Caki2 (cell line): ENCODE measurements at regions not wholly inside any gene's neighbourhood (a gene's known extent, or its start where the extent isn't known, plus 50 kb on each side); places are given as distances from the start of the nearest gene placed in this dataset.
"Not testable (repeated sequence)": the region's sequence is repeated elsewhere in the genome, so short reads cannot be mapped to it uniquely, and the experiment has no call there.

Experiments used
- DNase-seq: peaks from one replicate; pipeline ENCODE4 v3.0.0-alpha.2; 2015; ENCODE audit warnings: low read depth
- in situ Hi-C: cut with HindIII; loops from 2 replicates; pipeline ENCODE4 v1.10.0; 2016; ENCODE audit warnings: low sequenced_read_pairs, low pct_unique_long_range_greater_than_20kb, mixed read lengths

GRCh38 chr13:82088781-82089180, 1747.9 kb upstream of the SPRY2 start:
- in situ Hi-C loops = no loop called here
- no peak for DNase-seq

DNA sequence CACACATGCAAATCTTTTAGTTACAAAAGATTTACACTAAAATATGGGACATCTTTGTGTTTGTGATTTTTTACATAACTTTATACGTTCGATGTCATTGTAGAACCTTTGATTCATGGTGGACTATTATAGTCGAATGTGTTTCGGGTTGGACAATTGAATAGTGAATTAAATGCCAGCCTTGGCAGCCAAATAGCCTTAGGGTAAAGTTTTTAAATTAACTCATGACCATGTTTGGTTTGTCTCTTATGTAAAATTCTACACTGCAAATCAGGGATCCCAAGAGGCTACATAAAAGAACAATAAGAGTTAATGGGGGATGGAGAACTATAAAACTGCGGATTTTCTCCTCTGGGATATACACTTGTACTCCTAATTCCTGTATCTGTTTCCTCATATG, 1735.6 kb upstream of the SPRY2 start:
- in situ Hi-C loops = no loop called here
- no peak for DNase-seq

DNA sequence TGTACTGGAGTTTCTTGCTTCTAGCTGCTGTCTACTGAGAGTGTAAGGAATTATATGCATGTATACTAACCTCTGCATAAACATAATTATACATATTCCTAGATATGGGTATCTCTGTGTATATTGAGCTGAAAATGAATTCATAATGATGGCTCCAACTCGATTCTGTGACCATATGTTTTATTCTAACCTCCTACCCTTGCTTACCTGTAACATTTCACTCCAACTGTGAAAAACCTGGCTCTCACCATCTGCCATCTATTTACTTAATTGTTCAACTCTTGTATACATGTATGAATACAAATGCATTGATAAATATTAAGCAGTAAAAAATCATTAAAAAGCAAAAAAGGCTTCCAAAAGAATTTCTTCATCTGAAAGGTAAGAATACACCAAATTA, 1729.5 kb upstream of the SPRY2 start:
- in situ Hi-C loops = no loop called here
- no peak for DNase-seq

DNA sequence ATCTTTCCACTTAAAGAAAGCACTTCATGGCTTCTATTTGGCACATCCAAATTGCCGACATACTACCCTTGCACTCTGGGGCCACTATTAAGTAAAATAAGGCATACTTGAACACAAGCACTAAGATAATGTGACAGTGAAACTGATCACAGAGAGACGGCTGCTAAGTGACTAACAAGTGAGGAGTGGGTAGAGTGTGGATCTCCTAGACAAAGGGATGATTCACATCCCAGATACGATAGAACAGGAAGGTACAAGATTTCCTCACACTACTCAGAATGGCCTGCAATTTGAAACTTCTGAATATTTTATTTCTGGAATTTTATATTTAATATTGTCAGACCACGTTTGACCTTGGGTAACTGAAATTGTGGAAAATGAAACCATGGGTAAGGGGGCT, 1721.8 kb upstream of the SPRY2 start:
- DNase-seq = no peak
- in situ Hi-C loops = no loop called here

DNA sequence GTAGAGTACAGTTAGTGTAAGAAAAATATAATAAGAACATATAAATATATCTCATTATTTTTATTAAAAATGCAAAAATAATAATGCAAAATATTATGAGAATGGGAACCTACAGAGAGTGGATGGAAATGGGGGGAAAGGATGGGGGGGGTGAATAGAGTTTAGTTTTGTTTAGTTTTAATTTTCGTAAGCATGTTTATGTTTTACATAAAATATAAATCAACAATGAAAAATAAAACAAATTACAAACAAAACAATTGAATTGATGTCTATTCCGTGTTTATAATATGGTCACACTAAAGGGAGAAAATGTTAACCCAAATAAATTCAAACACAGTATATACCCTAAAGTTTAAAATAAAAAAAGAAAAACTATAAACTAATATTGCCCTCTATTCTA, 1717.4 kb upstream of the SPRY2 start:
- in situ Hi-C loops = no loop called here
- DNase-seq = no peak

- DNase-seq, in situ Hi-C loops: not testable (repeated sequence)
Measured at GRCh38 chr13:82045316-82045715, 1704.4 kb upstream of the SPRY2 start.

DNA sequence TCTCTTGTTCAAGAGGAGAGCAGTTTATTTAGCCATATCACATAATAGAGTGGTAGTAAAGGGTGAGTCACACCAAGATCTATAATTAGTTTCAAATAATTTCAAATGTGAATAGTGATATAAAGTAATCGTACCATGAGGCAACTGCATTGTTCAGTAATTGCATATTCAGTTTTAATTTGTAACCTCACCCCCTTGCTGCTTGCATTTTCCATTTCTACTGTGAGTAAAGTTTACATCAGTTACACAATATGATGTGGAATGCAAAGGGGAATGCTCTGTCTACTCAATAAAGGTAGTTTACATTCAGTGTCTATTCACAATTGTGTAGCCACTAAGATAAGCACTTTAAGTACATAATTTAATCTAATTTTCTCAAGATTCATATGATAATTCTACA, 1695.7 kb upstream of the SPRY2 start:
- in situ Hi-C loops = no loop called here
- DNase-seq = no peak

GRCh38 chr13:82011355-82011754, 1670.4 kb upstream of the SPRY2 start:
- in situ Hi-C loops = no loop called here
- DNase-seq = no peak

GRCh38 chr13:82010780-82011179, 1669.9 kb upstream of the SPRY2 start:
- DNase-seq = peak; percentile 76
- in situ Hi-C loops = no loop called here

- DNase-seq = peak; percentile 91
- in situ Hi-C loops = no loop called here
Measured at GRCh38 chr13:82002710-82003109, 1661.8 kb upstream of the SPRY2 start.

- DNase-seq = no peak
- in situ Hi-C loops = no loop called here
Measured at GRCh38 chr13:81995316-81995715, 1654.4 kb upstream of the SPRY2 start.

DNA sequence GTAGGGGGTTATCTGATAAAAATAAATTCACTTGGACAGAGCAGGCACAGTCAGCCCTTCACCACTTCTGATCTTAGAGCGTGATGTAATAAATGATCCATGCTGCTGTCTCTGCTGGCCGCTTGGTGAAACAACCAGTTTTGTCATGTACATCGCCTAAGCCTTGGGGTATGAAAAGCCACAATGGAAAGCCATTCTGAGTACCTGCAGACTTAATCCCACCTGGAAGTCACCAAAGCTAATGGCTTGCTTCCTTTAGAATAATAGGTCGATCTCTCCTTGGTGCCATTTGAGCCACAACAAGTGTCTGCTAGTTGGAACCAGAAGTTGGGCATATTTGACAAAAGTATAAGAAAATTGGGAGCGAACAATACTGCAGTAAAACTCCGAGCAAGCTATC, 1649.7 kb upstream of the SPRY2 start:
- in situ Hi-C loops = no loop called here
- no peak for DNase-seq

DNA sequence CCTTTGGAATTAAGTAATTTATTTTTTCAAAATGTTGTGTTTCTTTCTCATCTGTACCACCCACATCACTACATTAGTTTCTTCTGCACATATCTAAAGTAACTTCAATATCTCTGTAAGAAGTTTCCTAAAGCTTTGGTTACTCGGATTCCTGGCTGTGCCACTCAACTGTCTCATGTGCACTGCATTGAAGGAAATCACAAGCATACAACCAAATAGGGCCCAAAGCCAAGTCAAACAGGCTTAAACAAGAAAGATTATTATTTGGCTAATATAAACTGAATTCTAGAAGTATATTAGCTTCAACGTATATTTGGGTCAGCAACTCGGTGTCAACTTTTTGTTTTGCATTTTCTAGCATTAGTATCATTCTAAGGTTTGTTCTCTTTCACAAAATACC, 1647.6 kb upstream of the SPRY2 start:
- in situ Hi-C loops = no loop called here

DNA sequence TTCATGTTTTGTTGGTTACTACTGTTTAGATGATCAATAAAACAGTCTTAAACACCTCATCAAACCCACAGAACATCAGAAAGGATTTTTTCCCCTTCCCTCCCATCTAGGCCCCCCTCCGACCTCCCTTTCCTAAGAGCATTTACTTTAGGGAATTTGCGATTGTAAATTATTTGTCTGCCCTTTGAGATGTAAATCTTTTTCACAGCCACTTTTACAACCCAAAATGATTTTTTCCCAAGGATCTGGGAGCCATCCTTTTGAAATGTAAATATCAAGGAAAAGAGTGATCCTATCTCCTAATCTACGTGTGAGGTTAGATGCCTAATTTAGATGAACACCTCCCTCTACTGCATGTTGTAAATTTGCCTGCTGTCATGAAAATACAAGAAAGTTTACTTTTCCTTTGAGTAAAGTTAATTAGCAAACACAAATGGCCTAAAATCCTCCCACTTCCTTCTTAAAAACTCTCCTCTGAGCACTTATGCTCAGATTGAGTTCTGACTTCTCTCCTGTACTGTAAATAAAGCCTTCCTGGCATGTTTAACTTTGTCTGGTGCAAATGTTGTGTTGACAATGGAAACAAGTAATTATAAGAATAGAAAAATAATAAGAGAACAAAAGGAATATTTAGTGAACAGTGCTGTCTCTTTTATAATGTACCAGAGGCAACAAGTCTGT, 1646.9 kb upstream of the SPRY2 start:
- in situ Hi-C loops = no loop called here
- DNase-seq = no peak

More for the DNA sequence above, 1647.6 kb upstream of the SPRY2 start:
- no peak for DNase-seq

DNA sequence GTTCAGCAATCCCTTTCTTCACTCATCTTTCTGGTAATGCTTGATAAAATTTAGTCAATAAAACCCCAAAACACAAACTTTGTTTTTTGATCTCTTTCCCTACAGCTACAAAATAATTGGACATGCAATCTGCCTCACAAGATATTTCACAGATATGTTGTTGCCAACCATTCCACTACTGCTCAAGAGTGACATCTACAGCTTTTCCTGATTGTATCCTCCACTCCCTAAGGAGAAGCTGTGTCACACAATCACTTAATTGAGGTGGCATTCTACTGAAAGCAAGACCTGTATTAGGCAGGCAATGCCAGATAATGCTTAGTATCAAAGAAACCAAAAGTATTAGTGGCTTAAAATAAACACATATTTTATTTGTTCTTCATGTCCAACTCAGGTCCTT, 1646.2 kb upstream of the SPRY2 start:
- DNase-seq = peak; percentile 6

DNA sequence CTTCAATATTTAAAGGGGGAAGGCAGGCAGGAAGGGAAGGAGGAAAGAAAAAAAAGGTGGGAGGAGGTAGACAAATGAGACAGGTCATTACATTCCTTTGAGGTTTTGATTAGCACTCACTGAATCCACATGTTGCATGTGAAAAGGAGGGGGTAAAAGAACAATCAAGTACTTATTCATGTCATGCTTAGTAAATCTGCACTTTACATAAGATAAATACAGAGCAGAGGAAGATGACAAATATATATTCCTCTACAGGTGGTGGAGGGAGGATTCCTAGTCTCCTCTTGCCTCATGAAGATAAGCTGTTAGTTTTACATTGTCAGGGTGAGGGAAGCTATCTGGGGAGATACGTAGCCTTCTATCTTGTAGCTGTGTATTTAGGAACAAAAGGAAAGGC, 1645.4 kb upstream of the SPRY2 start:
- in situ Hi-C loops = no loop called here
- no peak for DNase-seq

More for the DNA sequence above, 1646.2 kb upstream of the SPRY2 start:
- in situ Hi-C loops = no loop called here

GRCh38 chr13:81957121-81957520, 1616.2 kb upstream of the SPRY2 start:
- no peak for DNase-seq
- in situ Hi-C loops = no loop called here

DNA sequence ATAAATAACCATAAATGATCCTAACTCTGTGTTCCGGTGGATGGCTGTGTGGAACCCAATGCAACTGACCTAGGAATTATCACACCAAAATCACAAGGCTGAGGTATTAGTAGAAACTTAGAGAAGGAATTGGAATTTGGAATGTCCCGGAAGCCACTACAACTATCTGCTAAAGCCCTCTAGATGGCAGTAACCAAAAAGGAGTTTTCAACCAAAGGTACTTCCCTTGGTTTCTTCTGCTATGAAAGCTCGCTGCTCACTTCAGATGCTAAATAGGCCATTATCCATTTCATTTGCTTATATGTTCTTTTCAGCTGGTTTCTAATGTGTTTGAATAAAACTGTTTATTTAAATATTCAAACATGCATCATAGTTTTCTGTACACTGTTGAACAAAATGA, 1589.1 kb upstream of the SPRY2 start:
- peak; percentile 6 for DNase-seq
- in situ Hi-C loops = no loop called here

DNA sequence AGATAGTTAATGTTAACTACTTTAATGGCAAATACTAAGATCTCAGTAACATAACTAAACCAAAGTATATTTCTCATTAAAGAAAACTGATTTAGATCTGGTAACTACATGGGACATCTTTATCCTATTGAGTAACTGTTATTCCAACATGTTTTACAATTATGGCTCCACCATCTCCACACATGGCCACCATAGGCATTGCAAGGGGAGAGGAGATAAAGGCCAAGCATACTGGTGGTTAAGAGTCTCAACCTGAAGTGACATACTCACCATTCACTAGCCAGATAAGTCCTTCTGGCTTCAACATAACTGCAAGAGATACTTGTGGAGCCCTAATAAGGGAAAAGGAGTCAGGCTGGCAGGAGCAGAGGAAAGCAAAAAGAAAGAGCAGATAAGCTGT, 1586.4 kb upstream of the SPRY2 start:
- in situ Hi-C loops = no loop called here
- no peak for DNase-seq

GRCh38 chr13:81917810-81918209, 1576.9 kb upstream of the SPRY2 start:
- DNase-seq = no peak
- in situ Hi-C loops = no loop called here

DNA sequence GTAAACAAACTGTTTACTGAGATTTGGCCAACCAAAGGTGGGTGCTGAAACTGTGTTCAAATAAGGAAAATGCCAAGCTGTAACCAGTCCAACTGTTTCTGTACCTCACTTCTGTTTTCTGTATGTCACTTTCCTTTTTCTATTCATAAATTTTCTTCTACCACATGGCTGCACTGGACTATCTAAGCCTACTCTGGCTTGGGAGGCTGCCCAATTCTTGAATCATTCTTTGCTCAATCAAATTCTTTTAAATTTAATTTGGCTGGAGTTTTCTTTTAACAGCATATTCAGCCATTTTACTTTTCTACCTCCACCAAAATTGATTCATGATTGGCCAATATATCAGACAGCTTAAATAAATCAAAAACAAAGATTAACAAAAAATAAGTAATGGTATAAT, 1575.5 kb upstream of the SPRY2 start:
- in situ Hi-C loops = no loop called here
- DNase-seq = no peak
